Vagina (tissue), 2 donors: ENCODE measurements at regions not wholly inside any gene's neighbourhood (a gene's known extent, or its start where the extent isn't known, plus 50 kb on each side); places are given as distances from the start of the nearest gene placed in this dataset.

Source experiments
- DNase-seq, 2 donors: peaks; one replicate each; pipeline ENCODE4 v3.0.0-alpha.2; 2017; ENCODE audit errors: extremely low spot score in 2 of 2
- H3K27ac ChIP-seq: fragments of 200-600 bp; sonication (generic); one replicate; pipeline ENCODE4 v1.5.1; 2019
- H3K27me3 ChIP-seq: fragments of 200-600 bp; sonication (generic); one replicate; pipeline ENCODE4 v1.5.1; 2019
- H3K36me3 ChIP-seq, 2 donors: fragments of 200-600 bp; sonication (generic); one replicate each; pipeline ENCODE4 v1.5.1; 2017 to 2019
- H3K4me1 ChIP-seq: fragments of 200-600 bp; sonication (generic); one replicate; pipeline ENCODE4 v1.5.1; 2019
- H3K4me3 ChIP-seq, 2 donors: fragments of 200-600 bp; sonication (generic); 1 replicate in 1 of 2; 2 replicates in 1 of 2; pipeline ENCODE4 v1.5.1; 2016 to 2019
- H3K9me3 ChIP-seq: fragments of 200-600 bp; sonication (generic); one replicate; pipeline ENCODE4 v1.5.1; 2019
- POLR2A ChIP-seq, 2 donors: fragments of 450-650 bp; IDR thresholded peaks; one replicate each; pipeline ENCODE4 v1.6.1; 2017; ENCODE audit warnings: antibody characterized with exemption in 2 of 2, mild to moderate bottlenecking in 2 of 2, moderate library complexity in 2 of 2
- POLR2AphosphoS5 ChIP-seq, 2 donors: sonication (generic); formaldehyde crosslinking; IDR thresholded peaks; one replicate each; pipeline ENCODE4 v1.9.0; 2017; ENCODE audit warnings: antibody characterized with exemption in 2 of 2, mild to moderate bottlenecking in 2 of 2, low read depth in 1 of 2; ENCODE audit not compliant: insufficient read depth in 1 of 2
- intact Hi-C: fragments of 100-400 bp; cut with DNase I; formaldehyde crosslinking; loops from one replicate; pipeline ENCODE4 v1.15.1; 2023
- TF ChIP-seq, protein P1 (sequence below), 3 experiments: fragments of 450-650 bp in 2 of 3; fragments of 200-600 bp in 1 of 3; sonication (generic) in 1 of 3; IDR thresholded peaks; one replicate each; pipeline ENCODE4 v1.5.1; 2017 to 2019; ENCODE audit warnings: antibody characterized with exemption in 3 of 3, mild to moderate bottlenecking in 2 of 3, moderate library complexity in 2 of 3

- no peak for DNase-seq
- intact Hi-C loops = no loop called here
- H3K9me3 ChIP-seq = no peaks in the 10 kb centered on the region
- no peaks in the 10 kb centered on the region for H3K36me3 ChIP-seq
- H3K4me1 ChIP-seq = no peaks in the 10 kb centered on the region
- no peak overlapping the region for H3K27ac ChIP-seq
- TF ChIP-seq POLR2A (IDR thresholded peaks at IDR 0.05) (no peak), POLR2AphosphoS5 (IDR thresholded peaks at IDR 0.05; ENCODE audit: insufficient read depth in 1 of 2, low read depth in 1 of 2) (no peak)
- TF ChIP-seq, protein P1, sequence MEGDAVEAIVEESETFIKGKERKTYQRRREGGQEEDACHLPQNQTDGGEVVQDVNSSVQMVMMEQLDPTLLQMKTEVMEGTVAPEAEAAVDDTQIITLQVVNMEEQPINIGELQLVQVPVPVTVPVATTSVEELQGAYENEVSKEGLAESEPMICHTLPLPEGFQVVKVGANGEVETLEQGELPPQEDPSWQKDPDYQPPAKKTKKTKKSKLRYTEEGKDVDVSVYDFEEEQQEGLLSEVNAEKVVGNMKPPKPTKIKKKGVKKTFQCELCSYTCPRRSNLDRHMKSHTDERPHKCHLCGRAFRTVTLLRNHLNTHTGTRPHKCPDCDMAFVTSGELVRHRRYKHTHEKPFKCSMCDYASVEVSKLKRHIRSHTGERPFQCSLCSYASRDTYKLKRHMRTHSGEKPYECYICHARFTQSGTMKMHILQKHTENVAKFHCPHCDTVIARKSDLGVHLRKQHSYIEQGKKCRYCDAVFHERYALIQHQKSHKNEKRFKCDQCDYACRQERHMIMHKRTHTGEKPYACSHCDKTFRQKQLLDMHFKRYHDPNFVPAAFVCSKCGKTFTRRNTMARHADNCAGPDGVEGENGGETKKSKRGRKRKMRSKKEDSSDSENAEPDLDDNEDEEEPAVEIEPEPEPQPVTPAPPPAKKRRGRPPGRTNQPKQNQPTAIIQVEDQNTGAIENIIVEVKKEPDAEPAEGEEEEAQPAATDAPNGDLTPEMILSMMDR (IDR thresholded peaks at IDR 0.05) = no peak
- H3K4me3 ChIP-seq = no peak overlapping the region
- no peaks in the 10 kb centered on the region for H3K27me3 ChIP-seq
These were observed 91.1 kb downstream of the HLX start for GRCh38 chr1:220970311-220970710.

DNA sequence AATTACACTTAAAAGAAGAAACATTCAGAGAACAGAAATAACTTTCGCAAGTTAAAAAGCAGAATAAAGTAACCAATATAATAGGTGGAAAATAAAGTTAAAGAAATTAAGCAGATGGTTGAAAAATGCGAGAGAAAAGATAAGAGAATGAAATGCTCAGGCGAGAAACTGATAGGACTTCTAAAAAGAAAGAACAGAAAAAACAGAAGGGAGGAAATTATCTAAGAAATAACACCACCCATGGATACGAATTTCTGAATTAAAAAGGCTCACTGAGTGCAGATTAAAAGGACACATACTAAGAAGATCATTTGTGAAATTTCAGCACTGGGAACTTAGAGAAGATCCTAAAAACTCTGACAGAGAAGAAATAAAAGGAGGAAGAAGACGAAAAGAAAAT, 92.0 kb downstream of the HLX start:
- no peak overlapping the region for H3K4me3 ChIP-seq
- H3K27me3 ChIP-seq = no peaks in the 10 kb centered on the region
- TF ChIP-seq POLR2AphosphoS5 (IDR thresholded peaks at IDR 0.05; ENCODE audit: insufficient read depth in 1 of 2, low read depth in 1 of 2) (no peak), POLR2A (IDR thresholded peaks at IDR 0.05) (no peak)
- TF ChIP-seq, protein P1 (IDR thresholded peaks at IDR 0.05) = no peak
- no peak overlapping the region for H3K27ac ChIP-seq
- intact Hi-C loops = no loop called here
- H3K4me1 ChIP-seq = no peaks in the 10 kb centered on the region
- H3K36me3 ChIP-seq = no peaks in the 10 kb centered on the region
- H3K9me3 ChIP-seq = no peaks in the 10 kb centered on the region
- no peak for DNase-seq

GRCh38 chr1:220974431-220974830, 95.2 kb downstream of the HLX start:
- Histone ChIP-seq H3K36me3 (no peaks in the 10 kb centered on the region), H3K9me3 (no peaks in the 10 kb centered on the region), H3K27ac (no peak overlapping the region), H3K4me3 (no peak overlapping the region), H3K27me3 (no peaks in the 10 kb centered on the region), H3K4me1 (no peaks in the 10 kb centered on the region)
- intact Hi-C loops = no loop called here
- no peak for DNase-seq
- TF ChIP-seq POLR2AphosphoS5 (IDR thresholded peaks at IDR 0.05; ENCODE audit: insufficient read depth in 1 of 2, low read depth in 1 of 2) (no peak), POLR2A (IDR thresholded peaks at IDR 0.05) (no peak)
- TF ChIP-seq, protein P1 (IDR thresholded peaks at IDR 0.05) = no peak

- no peak for DNase-seq
- H3K27me3 ChIP-seq = no peaks in the 10 kb centered on the region
- no peak overlapping the region for H3K27ac ChIP-seq
- TF ChIP-seq POLR2AphosphoS5 (IDR thresholded peaks at IDR 0.05; ENCODE audit: insufficient read depth in 1 of 2, low read depth in 1 of 2) (no peak), POLR2A (IDR thresholded peaks at IDR 0.05) (no peak)
- TF ChIP-seq, protein P1 (IDR thresholded peaks at IDR 0.05) = no peak
- no peaks in the 10 kb centered on the region for H3K9me3 ChIP-seq
- H3K36me3 ChIP-seq = no peaks in the 10 kb centered on the region
- H3K4me1 ChIP-seq = no peaks in the 10 kb centered on the region
- no peak overlapping the region for H3K4me3 ChIP-seq
- intact Hi-C loops = no loop called here
These were observed 97.1 kb downstream of the HLX start for GRCh38 chr1:220976390-220976789.

- Histone ChIP-seq H3K36me3 (no peaks in the 10 kb centered on the region), H3K4me3 (no peak overlapping the region), H3K27me3 (no peaks in the 10 kb centered on the region), H3K9me3 (no peaks in the 10 kb centered on the region), H3K27ac (no peak overlapping the region), H3K4me1 (no peaks in the 10 kb centered on the region)
- intact Hi-C loops = no loop called here
- TF ChIP-seq POLR2AphosphoS5 (IDR thresholded peaks at IDR 0.05; ENCODE audit: insufficient read depth in 1 of 2, low read depth in 1 of 2) (no peak), POLR2A (IDR thresholded peaks at IDR 0.05) (no peak)
- TF ChIP-seq, protein P1 (IDR thresholded peaks at IDR 0.05) = no peak
- DNase-seq = no peak
These were observed 100.1 kb downstream of the HLX start for GRCh38 chr1:220979371-220979770.
